ENCODE measurements at regions not wholly inside any gene's neighbourhood (a gene's known extent, or its start where the extent isn't known, plus 50 kb on each side); places are given as distances from the start of the nearest gene placed in this dataset.

DNA sequence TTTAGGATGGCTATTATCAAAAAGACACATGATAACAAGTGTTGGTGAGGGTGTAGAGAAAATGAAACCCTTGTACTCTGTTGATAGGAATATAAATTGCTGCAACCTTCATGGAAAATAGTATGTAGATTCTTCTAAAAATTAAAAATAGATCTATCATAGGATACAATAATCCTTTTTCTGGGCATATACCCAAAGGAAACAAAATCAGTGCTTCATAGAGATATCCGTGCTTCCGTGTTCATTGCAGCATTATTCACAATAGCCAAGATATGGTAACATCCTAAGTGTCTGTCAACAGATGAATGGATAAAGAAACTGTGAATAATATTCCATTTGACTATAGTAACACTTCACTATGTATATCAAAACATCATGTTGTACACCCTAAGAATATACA, 106.7 kb downstream of the MIS18A start:
- no peak overlapping the region for H3K4me3 ChIP-seq (ENCODE audit: low read depth, low read length)
- TF ChIP-seq, protein P1, sequence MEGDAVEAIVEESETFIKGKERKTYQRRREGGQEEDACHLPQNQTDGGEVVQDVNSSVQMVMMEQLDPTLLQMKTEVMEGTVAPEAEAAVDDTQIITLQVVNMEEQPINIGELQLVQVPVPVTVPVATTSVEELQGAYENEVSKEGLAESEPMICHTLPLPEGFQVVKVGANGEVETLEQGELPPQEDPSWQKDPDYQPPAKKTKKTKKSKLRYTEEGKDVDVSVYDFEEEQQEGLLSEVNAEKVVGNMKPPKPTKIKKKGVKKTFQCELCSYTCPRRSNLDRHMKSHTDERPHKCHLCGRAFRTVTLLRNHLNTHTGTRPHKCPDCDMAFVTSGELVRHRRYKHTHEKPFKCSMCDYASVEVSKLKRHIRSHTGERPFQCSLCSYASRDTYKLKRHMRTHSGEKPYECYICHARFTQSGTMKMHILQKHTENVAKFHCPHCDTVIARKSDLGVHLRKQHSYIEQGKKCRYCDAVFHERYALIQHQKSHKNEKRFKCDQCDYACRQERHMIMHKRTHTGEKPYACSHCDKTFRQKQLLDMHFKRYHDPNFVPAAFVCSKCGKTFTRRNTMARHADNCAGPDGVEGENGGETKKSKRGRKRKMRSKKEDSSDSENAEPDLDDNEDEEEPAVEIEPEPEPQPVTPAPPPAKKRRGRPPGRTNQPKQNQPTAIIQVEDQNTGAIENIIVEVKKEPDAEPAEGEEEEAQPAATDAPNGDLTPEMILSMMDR (IDR thresholded peaks at IDR 0.05; ENCODE audit: borderline replicate concordance, insufficient read depth, low read depth, low read length) = no peak

DNA sequence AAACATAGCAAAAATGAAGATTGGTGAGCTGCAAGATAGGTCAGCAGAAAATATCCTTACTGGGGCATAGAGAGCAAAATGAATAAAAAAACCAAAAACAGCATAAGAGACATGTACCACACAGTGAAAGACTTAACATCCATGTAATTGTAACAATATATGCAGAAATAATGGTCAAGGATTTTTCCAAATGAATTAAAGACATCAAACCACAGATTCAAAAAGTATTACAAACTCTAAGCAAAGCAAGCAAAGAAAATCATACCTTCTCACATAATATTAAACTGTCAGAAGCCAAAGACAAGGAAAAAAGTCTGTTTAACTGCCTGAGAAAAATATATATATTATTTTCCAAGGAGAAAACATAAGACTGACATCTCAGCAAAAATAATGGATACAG, 111.3 kb downstream of the MIS18A start:
- H3K4me3 ChIP-seq (ENCODE audit: low read depth, low read length) = no peak overlapping the region
- TF ChIP-seq, protein P1 (IDR thresholded peaks at IDR 0.05; ENCODE audit: borderline replicate concordance, insufficient read depth, low read depth, low read length) = no peak

DNA sequence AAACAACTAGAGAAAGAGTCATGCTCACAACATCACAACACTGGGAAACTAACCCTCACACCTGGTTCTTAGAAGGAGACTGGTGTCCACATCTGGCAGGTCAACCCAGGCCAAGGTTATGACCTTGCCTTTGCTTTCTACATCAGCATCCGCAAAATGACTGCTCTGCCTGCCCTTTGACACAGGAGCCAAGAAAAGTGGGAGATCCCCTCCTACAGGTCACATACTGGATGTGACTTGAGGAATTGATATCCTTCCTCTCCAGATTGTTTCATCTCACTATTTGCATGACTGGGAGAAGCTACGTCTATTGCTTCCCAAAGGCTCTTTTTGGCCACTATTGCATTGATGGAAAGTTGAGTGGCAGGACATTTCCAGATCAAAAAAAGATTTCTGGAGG, 115.5 kb downstream of the MIS18A start:
- TF ChIP-seq, protein P1 (IDR thresholded peaks at IDR 0.05; ENCODE audit: borderline replicate concordance, insufficient read depth, low read depth, low read length) = no peak
- H3K4me3 ChIP-seq (ENCODE audit: low read depth, low read length) = no peak overlapping the region

DNA sequence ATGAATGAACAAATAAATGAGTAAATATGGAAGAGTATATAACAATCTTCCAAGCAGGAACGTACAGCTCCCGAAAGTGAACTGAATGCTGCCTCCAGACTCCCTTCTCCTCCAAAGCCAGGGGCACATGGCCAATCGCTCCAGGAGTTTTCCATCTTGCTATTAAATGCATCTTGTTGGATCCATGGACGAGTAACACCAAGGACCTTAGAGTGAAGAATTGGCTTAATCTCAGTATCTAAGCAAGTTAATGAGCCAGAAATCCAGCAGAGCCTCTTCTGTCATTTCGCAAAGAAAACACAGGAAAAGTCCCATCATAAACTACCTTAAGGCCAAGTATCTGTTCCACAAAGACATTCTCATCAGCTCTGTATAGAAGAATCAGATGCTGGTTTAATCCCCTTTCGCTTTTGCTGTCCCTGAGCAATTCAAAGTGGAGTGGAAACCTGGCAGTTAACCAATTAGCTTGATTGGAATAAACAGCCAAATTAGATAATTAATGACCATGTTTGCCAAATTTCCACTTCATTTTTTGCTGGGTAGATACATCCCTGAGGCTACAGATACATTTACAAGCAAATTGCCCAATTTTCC, 116.0 kb downstream of the MIS18A start:
- TF ChIP-seq, protein P1 (IDR thresholded peaks at IDR 0.05; ENCODE audit: borderline replicate concordance, insufficient read depth, low read depth, low read length) = no peak
- no peak overlapping the region for H3K4me3 ChIP-seq (ENCODE audit: low read depth, low read length)

- H3K4me3 ChIP-seq (ENCODE audit: low read depth, low read length) = no peak overlapping the region
- TF ChIP-seq, protein P1 (IDR thresholded peaks at IDR 0.05; ENCODE audit: borderline replicate concordance, insufficient read depth, low read depth, low read length) = no peak
These were observed 123.6 kb downstream of the MIS18A start for GRCh38 chr21:32155226-32155625.

GRCh38 chr21:32147041-32147440, 131.8 kb downstream of the MIS18A start:
- TF ChIP-seq, protein P1 (IDR thresholded peaks at IDR 0.05; ENCODE audit: borderline replicate concordance, insufficient read depth, low read depth, low read length) = no peak
- H3K4me3 ChIP-seq (ENCODE audit: low read depth, low read length) = no peak overlapping the region

GRCh38 chr21:32144851-32145250, 134.0 kb downstream of the MIS18A start:
- TF ChIP-seq, protein P1 (IDR thresholded peaks at IDR 0.05; ENCODE audit: borderline replicate concordance, insufficient read depth, low read depth, low read length) = no peak
- no peak overlapping the region for H3K4me3 ChIP-seq (ENCODE audit: low read depth, low read length)

Measured in GM12875 (cell line).